HL-60 (cell line): ENCODE measurements at regions not wholly inside any gene's neighbourhood (a gene's known extent, or its start where the extent isn't known, plus 50 kb on each side); places are given as distances from the start of the nearest gene placed in this dataset.

Source experiments
- DNase-seq, 2 experiments: peaks; one replicate each; pipeline ENCODE4 v3.0.0-alpha.2; 2010 to 2020; ENCODE audit warnings: low read depth in 1 of 2, low spot score in 1 of 2
- H3K27ac ChIP-seq: fragments of 250-450 bp; sonication (Bioruptor Pico); replicated peaks from 2 replicates; pipeline ENCODE4 v1.5.1; 2020; ENCODE audit warnings: mild to moderate bottlenecking, moderate library complexity
- H3K27me3 ChIP-seq: fragments of 250-450 bp; sonication (Bioruptor Pico); 2 replicates; pipeline ENCODE4 v1.5.1; 2021; ENCODE audit warnings: mild to moderate bottlenecking, moderate library complexity; ENCODE audit not compliant: insufficient read depth, poor library complexity, severe bottlenecking
- H3K4me3 ChIP-seq: replicated peaks from 2 replicates; pipeline ENCODE4 v1.5.1; 2011; ENCODE audit warnings: mild to moderate bottlenecking, control low read depth, low read length; ENCODE audit not compliant: insufficient read depth
- CTCF ChIP-seq: IDR thresholded peaks from one replicate; pipeline ENCODE4 v1.5.1; 2011; ENCODE audit warnings: low read length, control low read depth, inconsistent platforms; ENCODE audit not compliant: insufficient read depth
- GABPA ChIP-seq: IDR thresholded peaks from 2 replicates; pipeline ENCODE4 v1.6.1; 2012; ENCODE audit warnings: low read depth
- POLR2AphosphoS5 ChIP-seq: IDR thresholded peaks from 2 replicates; pipeline ENCODE4 v1.6.1; 2012; ENCODE audit warnings: low read depth
- REST ChIP-seq: IDR thresholded peaks from 2 replicates; pipeline ENCODE4 v1.6.1; 2012; ENCODE audit warnings: low read depth; ENCODE audit not compliant: insufficient replicate concordance
- SPI1 ChIP-seq: IDR thresholded peaks from 2 replicates; pipeline ENCODE4 v1.6.1; 2012; ENCODE audit warnings: low read depth, mild to moderate bottlenecking, borderline replicate concordance

GRCh38 chr10:6917125-6917524, 337.0 kb upstream of the PRKCQ start:
- TF ChIP-seq CTCF (no peak), GABPA (no peak), POLR2AphosphoS5 (no peak), SPI1 (no peak), REST (no peak)
- Histone ChIP-seq H3K27ac (no peak overlapping the region), H3K4me3 (no peak overlapping the region), H3K27me3 (no peaks in the 10 kb centered on the region)
- DNase-seq, result no peak

- Histone ChIP-seq H3K27me3 (no peaks in the 10 kb centered on the region), H3K27ac (no peak overlapping the region), H3K4me3 (no peak overlapping the region)
- DNase-seq, result peak in 1 of 2 experiments; percentile 45
- TF ChIP-seq REST (no peak), SPI1 (peak; percentile 6; the same call in 1 of the 2 replicates), POLR2AphosphoS5 (no peak), CTCF (no peak)
These were observed 336.5 kb upstream of the PRKCQ start for GRCh38 chr10:6916601-6917000.

- Histone ChIP-seq H3K27me3 (no peaks in the 10 kb centered on the region), H3K27ac (no peak overlapping the region), H3K4me3 (no peak overlapping the region)
- no peak for TF ChIP-seq SPI1
- TF ChIP-seq GABPA, result no peak
- TF ChIP-seq CTCF, result no peak
- no peak for TF ChIP-seq POLR2AphosphoS5
- TF ChIP-seq REST, result no peak
- DNase-seq, result no peak
These were observed 335.2 kb upstream of the PRKCQ start for GRCh38 chr10:6915307-6915706.
